ENCODE measurements at regions not wholly inside any gene's neighbourhood (a gene's known extent, or its start where the extent isn't known, plus 50 kb on each side); places are given as distances from the start of the nearest gene placed in this dataset.

DNA sequence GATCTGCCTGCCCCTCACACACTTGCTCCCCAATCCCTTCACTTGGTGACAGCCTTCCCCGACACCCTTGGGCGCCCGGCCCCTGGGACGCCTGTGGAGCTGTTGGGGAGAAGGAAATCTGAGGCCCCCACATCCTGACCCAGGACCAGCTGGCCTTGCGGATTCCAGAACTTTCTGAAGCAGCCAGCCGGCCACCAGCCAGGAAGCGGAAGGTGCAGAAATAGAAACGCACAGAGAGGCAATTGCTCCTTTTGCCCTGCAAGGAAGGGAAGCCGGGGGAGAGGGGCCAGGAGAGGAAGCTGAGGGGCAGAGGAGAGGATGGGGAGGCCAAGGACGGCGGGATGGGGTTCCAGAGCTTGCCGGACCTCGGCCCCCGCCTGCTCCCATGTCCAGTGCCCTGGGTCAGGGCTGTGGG is 66.7 kb upstream of the LINC01488 start:
- H3K27me3 Mint-ChIP-seq (ENCODE audit: low read depth, unreplicated experiment), result peaks cover 21% of the 10 kb centered on the region
- peaks cover 3% of the 10 kb centered on the region for H3K4me1 ChIP-seq (ENCODE audit: insufficient read depth, low read length)
- H3K9me3 ChIP-seq (ENCODE audit: insufficient read depth, low read depth, low read length), result no peaks in the 10 kb centered on the region
- H3K36me3 ChIP-seq (ENCODE audit: insufficient read depth, low read length), result no peaks in the 10 kb centered on the region
- no peak for FAIRE-seq
- H3K9ac ChIP-seq (ENCODE audit: low read length), result no peak overlapping the region
- H3K9me3 Mint-ChIP-seq (ENCODE audit: unreplicated experiment), result no peaks in the 10 kb centered on the region
- no peak overlapping the region for H3K27ac Mint-ChIP-seq (ENCODE audit: unreplicated experiment)
- H2AFZ ChIP-seq (ENCODE audit: low read depth, low read length), result no peak overlapping the region
- DNase-seq (ENCODE audit: low read depth), result no peak
- no peak overlapping the region for H3K4me3 ChIP-seq (ENCODE audit: insufficient read depth, low read depth, low read length)
- H3K27me3 ChIP-seq (ENCODE audit: insufficient read depth, low read length), result no peaks in the 10 kb centered on the region
- no peak overlapping the region for H3K27ac ChIP-seq (ENCODE audit: low read depth, low read length)
- no peaks in the 10 kb centered on the region for H4K20me1 ChIP-seq (ENCODE audit: insufficient read depth, low read length)
- H3K4me2 ChIP-seq (ENCODE audit: low read length), result no peak overlapping the region
- H3K79me2 ChIP-seq (ENCODE audit: insufficient read depth, low read length), result no peaks in the 10 kb centered on the region
- H3K4me1 Mint-ChIP-seq (ENCODE audit: low read depth, unreplicated experiment), result peaks cover 9% of the 10 kb centered on the region
- H3K4me3 Mint-ChIP-seq (ENCODE audit: unreplicated experiment), result no peak overlapping the region
- peaks cover 2% of the 10 kb centered on the region for H3K36me3 Mint-ChIP-seq (ENCODE audit: low read depth, unreplicated experiment)
- TF ChIP-seq, protein P1, sequence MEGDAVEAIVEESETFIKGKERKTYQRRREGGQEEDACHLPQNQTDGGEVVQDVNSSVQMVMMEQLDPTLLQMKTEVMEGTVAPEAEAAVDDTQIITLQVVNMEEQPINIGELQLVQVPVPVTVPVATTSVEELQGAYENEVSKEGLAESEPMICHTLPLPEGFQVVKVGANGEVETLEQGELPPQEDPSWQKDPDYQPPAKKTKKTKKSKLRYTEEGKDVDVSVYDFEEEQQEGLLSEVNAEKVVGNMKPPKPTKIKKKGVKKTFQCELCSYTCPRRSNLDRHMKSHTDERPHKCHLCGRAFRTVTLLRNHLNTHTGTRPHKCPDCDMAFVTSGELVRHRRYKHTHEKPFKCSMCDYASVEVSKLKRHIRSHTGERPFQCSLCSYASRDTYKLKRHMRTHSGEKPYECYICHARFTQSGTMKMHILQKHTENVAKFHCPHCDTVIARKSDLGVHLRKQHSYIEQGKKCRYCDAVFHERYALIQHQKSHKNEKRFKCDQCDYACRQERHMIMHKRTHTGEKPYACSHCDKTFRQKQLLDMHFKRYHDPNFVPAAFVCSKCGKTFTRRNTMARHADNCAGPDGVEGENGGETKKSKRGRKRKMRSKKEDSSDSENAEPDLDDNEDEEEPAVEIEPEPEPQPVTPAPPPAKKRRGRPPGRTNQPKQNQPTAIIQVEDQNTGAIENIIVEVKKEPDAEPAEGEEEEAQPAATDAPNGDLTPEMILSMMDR (IDR thresholded peaks at IDR 0.05; ENCODE audit: insufficient read depth, low read depth, low read length), result no peak
- TF ChIP-seq EZH2 (IDR thresholded peaks at IDR 0.05; ENCODE audit: insufficient read depth, low read length), result no peak

DNA sequence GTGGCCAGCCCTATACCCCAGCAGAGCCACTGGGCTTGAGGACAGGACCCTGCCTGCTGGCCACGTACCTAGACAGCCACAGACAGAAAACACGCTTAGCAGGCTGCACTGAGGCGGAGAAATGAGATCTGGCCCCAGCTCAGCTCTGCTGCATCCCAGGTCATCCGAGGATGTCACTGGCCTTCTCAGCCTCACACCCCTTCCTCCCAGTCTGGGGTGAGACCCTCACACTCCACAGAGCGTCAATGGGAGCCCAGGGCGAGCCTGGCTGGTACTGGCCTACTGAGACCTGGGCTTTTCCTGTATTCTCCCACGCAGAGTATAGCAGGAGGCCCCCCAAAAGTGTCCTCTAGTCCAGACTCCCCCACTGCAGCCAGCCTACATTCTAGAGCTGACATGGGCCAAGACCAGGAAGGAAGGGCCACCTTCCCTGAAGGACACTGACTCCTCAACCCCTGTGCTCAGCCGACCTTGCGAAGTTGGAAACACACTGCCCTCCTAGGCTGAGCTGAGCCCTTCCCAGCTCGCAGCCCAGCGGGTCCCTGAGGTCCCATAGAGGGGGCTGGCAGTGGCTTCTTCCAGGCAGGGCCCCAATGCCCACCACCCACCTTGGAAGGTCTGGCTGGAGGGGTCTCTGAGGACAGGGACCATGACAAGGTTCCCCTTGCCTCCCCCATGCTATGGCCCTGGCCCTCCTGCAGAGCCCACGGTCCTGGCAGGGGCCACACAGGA is 65.9 kb upstream of the LINC01488 start:
- Mint-ChIP-seq H3K27ac (ENCODE audit: unreplicated experiment) (no peak overlapping the region), H3K9me3 (ENCODE audit: unreplicated experiment) (no peaks in the 10 kb centered on the region), H3K36me3 (ENCODE audit: low read depth, unreplicated experiment) (peaks cover 2% of the 10 kb centered on the region), H3K27me3 (ENCODE audit: low read depth, unreplicated experiment) (peaks cover 17% of the 10 kb centered on the region), H3K4me3 (ENCODE audit: unreplicated experiment) (no peak overlapping the region), H3K4me1 (ENCODE audit: low read depth, unreplicated experiment) (peaks cover 11% of the 10 kb centered on the region)
- H3K9ac ChIP-seq (ENCODE audit: low read length), result no peak overlapping the region
- TF ChIP-seq, protein P1 (IDR thresholded peaks at IDR 0.05; ENCODE audit: insufficient read depth, low read depth, low read length), result no peak
- no peak for TF ChIP-seq EZH2 (IDR thresholded peaks at IDR 0.05; ENCODE audit: insufficient read depth, low read length)
- no peaks in the 10 kb centered on the region for H4K20me1 ChIP-seq (ENCODE audit: insufficient read depth, low read length)
- H3K27ac ChIP-seq (ENCODE audit: low read depth, low read length), result no peak overlapping the region
- DNase-seq (ENCODE audit: low read depth) (no peak), FAIRE-seq (no peak)
- H3K4me1 ChIP-seq (ENCODE audit: insufficient read depth, low read length), result peaks cover 11% of the 10 kb centered on the region
- H3K27me3 ChIP-seq (ENCODE audit: insufficient read depth, low read length), result no peaks in the 10 kb centered on the region
- no peak overlapping the region for H3K4me2 ChIP-seq (ENCODE audit: low read length)
- H3K36me3 ChIP-seq (ENCODE audit: insufficient read depth, low read length), result no peaks in the 10 kb centered on the region
- H3K4me3 ChIP-seq (ENCODE audit: insufficient read depth, low read depth, low read length), result no peak overlapping the region
- no peak overlapping the region for H2AFZ ChIP-seq (ENCODE audit: low read depth, low read length)
- H3K79me2 ChIP-seq (ENCODE audit: insufficient read depth, low read length), result no peaks in the 10 kb centered on the region
- H3K9me3 ChIP-seq (ENCODE audit: insufficient read depth, low read depth, low read length), result no peaks in the 10 kb centered on the region

DNA sequence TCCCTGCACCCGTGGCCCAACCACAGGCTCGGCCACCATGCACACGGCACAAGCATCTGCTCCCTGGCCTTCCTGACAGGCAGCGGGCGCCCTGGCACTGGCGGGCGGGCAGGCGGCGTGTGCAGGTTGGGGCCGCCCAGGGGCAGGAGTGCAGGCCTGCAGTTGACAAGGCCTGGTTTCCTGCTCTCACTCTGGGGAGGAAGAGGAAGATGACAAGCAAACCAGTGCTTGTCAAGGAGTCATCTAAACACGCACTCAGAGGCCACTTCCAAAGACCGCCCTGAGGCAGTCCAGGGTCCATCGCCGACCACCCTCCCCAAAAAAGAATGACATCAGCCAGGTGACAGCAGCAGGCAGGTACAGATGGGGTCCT is 65.3 kb upstream of the LINC01488 start:
- H3K27ac ChIP-seq (ENCODE audit: low read depth, low read length), result no peak overlapping the region
- Mint-ChIP-seq H3K4me3 (ENCODE audit: unreplicated experiment) (no peak overlapping the region), H3K27me3 (ENCODE audit: low read depth, unreplicated experiment) (peaks cover 13% of the 10 kb centered on the region), H3K36me3 (ENCODE audit: low read depth, unreplicated experiment) (peaks cover 2% of the 10 kb centered on the region), H3K4me1 (ENCODE audit: low read depth, unreplicated experiment) (peaks cover 11% of the 10 kb centered on the region), H3K27ac (ENCODE audit: unreplicated experiment) (no peak overlapping the region), H3K9me3 (ENCODE audit: unreplicated experiment) (no peaks in the 10 kb centered on the region)
- H3K79me2 ChIP-seq (ENCODE audit: insufficient read depth, low read length), result no peaks in the 10 kb centered on the region
- no peak for FAIRE-seq
- H3K4me1 ChIP-seq (ENCODE audit: insufficient read depth, low read length), result peaks cover 15% of the 10 kb centered on the region
- TF ChIP-seq, protein P1 (IDR thresholded peaks at IDR 0.05; ENCODE audit: insufficient read depth, low read depth, low read length), result no peak
- TF ChIP-seq EZH2 (IDR thresholded peaks at IDR 0.05; ENCODE audit: insufficient read depth, low read length), result no peak
- no peak overlapping the region for H3K4me2 ChIP-seq (ENCODE audit: low read length)
- no peak for DNase-seq (ENCODE audit: low read depth)
- no peak overlapping the region for H3K4me3 ChIP-seq (ENCODE audit: insufficient read depth, low read depth, low read length)
- no peaks in the 10 kb centered on the region for H3K27me3 ChIP-seq (ENCODE audit: insufficient read depth, low read length)
- H3K36me3 ChIP-seq (ENCODE audit: insufficient read depth, low read length), result no peaks in the 10 kb centered on the region
- H3K9me3 ChIP-seq (ENCODE audit: insufficient read depth, low read depth, low read length), result no peaks in the 10 kb centered on the region
- no peak overlapping the region for H3K9ac ChIP-seq (ENCODE audit: low read length)
- H4K20me1 ChIP-seq (ENCODE audit: insufficient read depth, low read length), result no peaks in the 10 kb centered on the region
- no peak overlapping the region for H2AFZ ChIP-seq (ENCODE audit: low read depth, low read length)

All from astrocyte (in vitro differentiated cells and primary cell).